SK-N-SH (cell line): ENCODE measurements at regions not wholly inside any gene's neighbourhood (a gene's known extent, or its start where the extent isn't known, plus 50 kb on each side); places are given as distances from the start of the nearest gene placed in this dataset.

Experiments used
- CTCF ChIA-PET: fragments of 300-600, 350-600 bp; formaldehyde crosslinking; extraction: SDS; loops from one replicate; lab custom pipeline; 2021; lab: Yijun Ruan, JAX
- POLR2A ChIA-PET: fragments of 350-600 bp; sonication (Branson Sonifier 250); formaldehyde crosslinking; extraction: SDS; loops from one replicate; lab custom pipeline; 2020; ENCODE audit warnings: antibody characterized with exemption, inconsistent platforms; lab: Yijun Ruan, JAX
- DNase-seq: peaks from one replicate; pipeline ENCODE4 v3.0.0; 2012
- H2AFZ ChIP-seq: fragments of 200-600 bp; sonication (generic); 2 replicates; pipeline ENCODE4 v1.8.1; 2016; ENCODE audit warnings: antibody characterized with exemption, mild to moderate bottlenecking, low read depth
- H3F3A ChIP-seq: fragments of 200-600 bp; sonication (generic); replicated peaks from 2 replicates; pipeline ENCODE3; 2016; ENCODE audit warnings: antibody characterized with exemption, mild to moderate bottlenecking; ENCODE audit not compliant: insufficient read depth
- H3K27ac ChIP-seq, 2 experiments: fragments of 200-500 bp in 1 of 2; fragments of 200-600 bp in 1 of 2; sonication (Bioruptor generic) in 1 of 2; sonication (generic), shearing (Covaris generic) in 1 of 2; 2 replicates each; pipeline versions ENCODE4 v1.5.1 to v1.6.1; 2014 to 2016; ENCODE audit warnings: low read depth in 2 of 2, inconsistent platforms in 1 of 2, low read length in 1 of 2, mild to moderate bottlenecking in 1 of 2, mixed read lengths in 1 of 2
- H3K27me3 ChIP-seq: fragments of 200-600 bp; sonication (generic), shearing (Covaris generic); 2 replicates; pipeline ENCODE4 v1.6.1; 2016; ENCODE audit warnings: mixed run types; ENCODE audit not compliant: insufficient read depth
- H3K36me3 ChIP-seq, 2 experiments: fragments of 200-500 bp in 1 of 2; fragments of 200-600 bp in 1 of 2; sonication (Bioruptor generic) in 1 of 2; sonication (generic) in 1 of 2; replicated peaks in 1 of 2; 2 replicates each; pipeline versions ENCODE3 to v1.5.1; 2014 to 2016; ENCODE audit warnings: low read length in 1 of 2, mild to moderate bottlenecking in 1 of 2; ENCODE audit not compliant: insufficient read depth in 2 of 2, control insufficient read depth in 1 of 2
- H3K4me1 ChIP-seq, 2 experiments: fragments of 200-500 bp in 1 of 2; fragments of 200-600 bp in 1 of 2; sonication (Bioruptor generic) in 1 of 2; sonication (generic), shearing (Covaris generic) in 1 of 2; 2 replicates each; pipeline versions ENCODE4 v1.5.1 to v1.6.1; 2014 to 2016; ENCODE audit warnings: low read depth in 1 of 2, low read length in 1 of 2, mixed run types in 1 of 2; ENCODE audit not compliant: insufficient read depth in 2 of 2, control insufficient read depth in 1 of 2
- H3K4me2 ChIP-seq: fragments of 200-600 bp; sonication (generic), shearing (Covaris generic); 2 replicates; pipeline ENCODE4 v1.6.1; 2017; ENCODE audit warnings: mixed run types
- H3K4me3 ChIP-seq, 2 experiments: fragments of 200-500 bp in 1 of 2; fragments of 200-600 bp in 1 of 2; sonication (Bioruptor generic) in 1 of 2; sonication (generic), shearing (Covaris generic) in 1 of 2; 2 replicates each; pipeline versions ENCODE4 v1.5.1 to v1.8.1; 2014 to 2016; ENCODE audit warnings: low read depth in 2 of 2, inconsistent platforms in 1 of 2, low read length in 1 of 2, mild to moderate bottlenecking in 1 of 2, mixed read lengths in 1 of 2, moderate library complexity in 1 of 2
- H3K79me2 ChIP-seq: fragments of 200-600 bp; sonication (generic); 2 replicates; pipeline ENCODE4 v1.8.1; 2017; ENCODE audit warnings: mild to moderate bottlenecking; ENCODE audit not compliant: insufficient read depth
- H3K9ac ChIP-seq: fragments of 200-600 bp; sonication (generic); 2 replicates; pipeline ENCODE4 v1.6.1; 2017; ENCODE audit warnings: mixed run types
- H3K9me2 ChIP-seq: fragments of 200-600 bp; sonication (generic); 2 replicates; pipeline ENCODE4 v1.6.1; 2017; ENCODE audit warnings: mixed run types
- H3K9me3 ChIP-seq: fragments of 200-600 bp; sonication (generic); 2 replicates; pipeline ENCODE4 v1.6.1; 2017; ENCODE audit warnings: mixed run types, mild to moderate bottlenecking, moderate library complexity
- H4K20me1 ChIP-seq: fragments of 200-600 bp; sonication (generic); 2 replicates; pipeline ENCODE4 v1.6.1; 2017; ENCODE audit warnings: mild to moderate bottlenecking, mixed run types; ENCODE audit not compliant: insufficient read depth
- CHD2 ChIP-seq: fragments of 150-350 bp; IDR thresholded peaks from 2 replicates; pipeline ENCODE4 v1.6.1; 2018; ENCODE audit warnings: low read length; ENCODE audit not compliant: partially characterized antibody
- ELF1 ChIP-seq: IDR thresholded peaks from 2 replicates; pipeline ENCODE4 v1.4.0; 2012
- EZH2phosphoT487 ChIP-seq: fragments of 200-600 bp; sonication (generic); IDR thresholded peaks from 2 replicates; pipeline ENCODE4 v1.6.1; 2017; ENCODE audit warnings: low read depth, mixed run types, mild to moderate bottlenecking, antibody characterized with exemption, moderate library complexity, borderline replicate concordance
- FOXJ3 ChIP-seq: sonication (generic); formaldehyde crosslinking; IDR thresholded peaks from 2 replicates; pipeline ENCODE4 v1.5.1; 2020; ENCODE audit warnings: mild to moderate bottlenecking, missing genetic modification reagents
- GATA2 ChIP-seq: sonication (generic); formaldehyde crosslinking; IDR thresholded peaks from 2 replicates; pipeline ENCODE4 v1.5.0; 2020; ENCODE audit warnings: mild to moderate bottlenecking, missing genetic modification reagents
- IRF3 ChIP-seq: fragments of 150-350 bp; IDR thresholded peaks from 2 replicates; pipeline ENCODE4 v1.6.1; 2016; ENCODE audit warnings: mild to moderate bottlenecking, low read depth, low read length
- JUND ChIP-seq: IDR thresholded peaks from 2 replicates; pipeline ENCODE4 v1.4.0; 2012
- MEF2A ChIP-seq: IDR thresholded peaks from 2 replicates; pipeline ENCODE4 v1.4.0; 2012; ENCODE audit warnings: low read depth, borderline replicate concordance
- MXI1 ChIP-seq: IDR thresholded peaks from 2 replicates; pipeline ENCODE4 v1.6.1; 2012; ENCODE audit warnings: mild to moderate bottlenecking, low read depth, low read length, improper control_type of control experiment
- NFIC ChIP-seq: IDR thresholded peaks from 2 replicates; pipeline ENCODE4 v1.4.0; 2012; ENCODE audit warnings: borderline replicate concordance
- NRF1 ChIP-seq: IDR thresholded peaks from 2 replicates; pipeline ENCODE4 v1.6.1; 2012; ENCODE audit warnings: low read depth, mild to moderate bottlenecking, low read length
- RAD21 ChIP-seq: IDR thresholded peaks from 2 replicates; pipeline ENCODE4 v1.6.1; 2012; ENCODE audit warnings: mild to moderate bottlenecking, low read length
- RCOR1 ChIP-seq: fragments of 150-350 bp; IDR thresholded peaks from 2 replicates; pipeline ENCODE4 v1.6.1; 2017; ENCODE audit warnings: antibody characterized with exemption, low read length
- RFX5 ChIP-seq: IDR thresholded peaks from 2 replicates; pipeline ENCODE4 v1.6.1; 2012; ENCODE audit warnings: mild to moderate bottlenecking, improper control_type of control experiment, low read length
- SIN3A ChIP-seq: IDR thresholded peaks from 2 replicates; pipeline ENCODE4 v1.6.1; 2012; ENCODE audit warnings: low read depth, mild to moderate bottlenecking, low read length, moderate library complexity, borderline replicate concordance
- TAF1 ChIP-seq: IDR thresholded peaks from 2 replicates; pipeline ENCODE4 v1.6.1; 2012; ENCODE audit warnings: low read depth, mild to moderate bottlenecking, low read length, moderate library complexity, borderline replicate concordance
- TCF12 ChIP-seq: IDR thresholded peaks from 2 replicates; pipeline ENCODE4 v1.4.0; 2012
- USF1 ChIP-seq: IDR thresholded peaks from 2 replicates; pipeline ENCODE4 v1.4.0; 2012; ENCODE audit warnings: low read depth, borderline replicate concordance
- YY1 ChIP-seq: IDR thresholded peaks from 2 replicates; pipeline ENCODE4 v1.4.0; 2012; ENCODE audit warnings: low read depth, mild to moderate bottlenecking
- ZBTB33 ChIP-seq: IDR thresholded peaks from 2 replicates; pipeline ENCODE4 v1.4.0; 2012; ENCODE audit warnings: low read depth, borderline replicate concordance
- WGBS: methylation state at CpG from one replicate; pipeline ENCODE4 v1.1.6; 2017; ENCODE audit warnings: low lambda C conversion rate; 5-methylcytosine and 5-hydroxymethylcytosine counted together

- no peaks in the 10 kb centered on the region for H3F3A ChIP-seq
- TF ChIP-seq NFIC (no peak), FOXJ3 (CRISPR knock-in tag) (no peak), NRF1 (no peak), SIN3A (no peak), GATA2 (no peak), RAD21 (no peak), ELF1 (no peak), YY1 (no peak), TAF1 (no peak), CHD2 (no peak), TCF12 (no peak), MXI1 (no peak), RFX5 (no peak), ZBTB33 (no peak), USF1 (no peak), JUND (no peak), MEF2A (no peak), IRF3 (no peak), RCOR1 (no peak), EZH2phosphoT487 (no peak)
- H3K4me2 ChIP-seq = no peak overlapping the region
- H3K4me3 ChIP-seq = no peak overlapping the region
- no peaks in the 10 kb centered on the region for H3K36me3 ChIP-seq
- no peak overlapping the region for H3K27ac ChIP-seq
- no peaks in the 10 kb centered on the region; the same call in 1 of the 2 replicates for H3K27me3 ChIP-seq
- CTCF ChIA-PET = interaction anchor here (0.6 kb wide), 1 partner anchor 8 kb away, joined by 3 read pairs; no protein-coding TSS in a partner anchor
- DNase-seq = no peak
- no peak overlapping the region for H2AFZ ChIP-seq
- POLR2A ChIA-PET = no interaction called here
- no peaks in the 10 kb centered on the region for H4K20me1 ChIP-seq
- H3K9me2 ChIP-seq = no peaks in the 10 kb centered on the region
- peaks cover 0 to 9% of the 10 kb centered on the region in 2 experiments; a peak in 1 of 4 replicates for H3K4me1 ChIP-seq
- H3K79me2 ChIP-seq = peaks cover 2% of the 10 kb centered on the region; the same call in 1 of the 2 replicates
- H3K9me3 ChIP-seq = no peaks in the 10 kb centered on the region
- no peak overlapping the region for H3K9ac ChIP-seq
- WGBS = 13% methylated on average over 2 of the region's 2 CpGs
These were observed 1744.2 kb downstream of the TP53TG3F start for GRCh38 chr16:35203636-35204035.
